Right lobe of liver (tissue), 6 donors: ENCODE measurements at regions not wholly inside any gene's neighbourhood (a gene's known extent, or its start where the extent isn't known, plus 50 kb on each side); places are given as distances from the start of the nearest gene placed in this dataset.

Experiments used
- ATAC-seq, 4 donors: fragments of 200-7000 bp; cut with Tn5 transposase; one replicate each; pipeline ENCODE4 v1.9.1; 2020; ENCODE audit warnings: mild to moderate bottlenecking in 4 of 4, moderate library complexity in 4 of 4
- DNase-seq, 3 donors: peaks; one replicate each; pipeline ENCODE4 v3.0.0-alpha.2; 2020
- H3K27ac ChIP-seq, 3 donors: fragments of 200-600 bp; one replicate each; pipeline ENCODE4 v1.8.0; 2022
- H3K27me3 ChIP-seq, 2 donors: fragments of 200-600 bp; one replicate each; pipeline ENCODE4 v1.8.0; 2022
- H3K36me3 ChIP-seq, 4 donors: fragments of 200-600 bp; sonication (generic) in 1 of 4; one replicate each; pipeline versions ENCODE4 v1.5.1 to v1.8.0; 2017 to 2022; ENCODE audit warnings: control low read depth in 1 of 4
- H3K4me1 ChIP-seq, 4 donors: fragments of 200-600 bp; sonication (generic) in 1 of 4; one replicate each; pipeline versions ENCODE4 v1.5.1 to v1.8.0; 2017 to 2022; ENCODE audit warnings: control low read depth in 1 of 4
- H3K4me3 ChIP-seq, 3 donors: fragments of 200-600 bp; one replicate each; pipeline ENCODE4 v1.8.0; 2022
- H3K9me3 ChIP-seq, 4 donors: fragments of 200-600 bp; sonication (generic) in 1 of 4; one replicate each; pipeline versions ENCODE4 v1.5.1 to v1.8.0; 2017 to 2022; ENCODE audit warnings: control low read depth in 1 of 4
- POLR2A ChIP-seq: fragments of 450-650 bp; IDR thresholded peaks from one replicate; pipeline ENCODE4 v1.6.1; 2017; ENCODE audit warnings: antibody characterized with exemption, mild to moderate bottlenecking
- WGBS: methylation state at CpG from one replicate; pipeline ENCODE4 v1.1.6; 2018; ENCODE audit warnings: low coverage, low lambda C conversion rate; ENCODE audit not compliant: insufficient coverage; ENCODE audit errors: missing lambda C conversion rate; 5-methylcytosine and 5-hydroxymethylcytosine counted together
- intact Hi-C, 2 donors: fragments of 100-400 bp; cut with DNase I; formaldehyde crosslinking; loops; one replicate each; pipeline versions ENCODE4 v1.11.2 to v1.14.1; 2022
- TF ChIP-seq, protein P1 (sequence below), 4 donors: fragments of 200-600 bp in 3 of 4; fragments of 450-650 bp in 1 of 4; IDR thresholded peaks; one replicate each; pipeline versions ENCODE4 v1.5.1 to v1.8.0; 2016 to 2022; ENCODE audit warnings: antibody characterized with exemption in 4 of 4, mild to moderate bottlenecking in 2 of 4
- donor health status: DM: no; HTN: yes; CAD: no.
- donor health status: DM: no; HTN: no; CAD: no.
- donor health status: DM: no; HTN: no; CAD: no.
- donor health status: DM: no; HTN: yes; CAD: no.
- donor health status: DM: no; HTN: yes; CAD: no.

DNA sequence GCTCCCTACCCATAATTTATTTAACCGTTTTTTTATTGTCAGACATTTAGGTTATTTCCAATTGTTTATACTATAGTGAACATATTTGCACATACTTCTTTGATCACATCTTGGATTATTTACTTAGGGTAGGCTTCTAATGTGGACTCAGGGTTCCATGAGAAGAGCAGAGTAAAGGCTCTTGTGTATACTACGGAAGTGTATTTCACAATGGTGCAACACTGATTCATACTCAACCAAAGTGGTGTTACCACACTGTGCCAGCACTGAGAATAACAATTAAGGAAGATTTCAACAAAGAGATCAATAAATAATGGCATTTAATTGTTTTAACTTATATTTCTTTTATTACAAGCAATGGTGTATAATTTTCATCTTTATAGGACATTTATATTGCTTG lies 251.2 kb downstream of the ZNF326 start:
- 39% methylated on average over 2 of the region's 2 CpGs for WGBS
- DNase-seq = no peak
- no peak for TF ChIP-seq POLR2A
- TF ChIP-seq, protein P1, sequence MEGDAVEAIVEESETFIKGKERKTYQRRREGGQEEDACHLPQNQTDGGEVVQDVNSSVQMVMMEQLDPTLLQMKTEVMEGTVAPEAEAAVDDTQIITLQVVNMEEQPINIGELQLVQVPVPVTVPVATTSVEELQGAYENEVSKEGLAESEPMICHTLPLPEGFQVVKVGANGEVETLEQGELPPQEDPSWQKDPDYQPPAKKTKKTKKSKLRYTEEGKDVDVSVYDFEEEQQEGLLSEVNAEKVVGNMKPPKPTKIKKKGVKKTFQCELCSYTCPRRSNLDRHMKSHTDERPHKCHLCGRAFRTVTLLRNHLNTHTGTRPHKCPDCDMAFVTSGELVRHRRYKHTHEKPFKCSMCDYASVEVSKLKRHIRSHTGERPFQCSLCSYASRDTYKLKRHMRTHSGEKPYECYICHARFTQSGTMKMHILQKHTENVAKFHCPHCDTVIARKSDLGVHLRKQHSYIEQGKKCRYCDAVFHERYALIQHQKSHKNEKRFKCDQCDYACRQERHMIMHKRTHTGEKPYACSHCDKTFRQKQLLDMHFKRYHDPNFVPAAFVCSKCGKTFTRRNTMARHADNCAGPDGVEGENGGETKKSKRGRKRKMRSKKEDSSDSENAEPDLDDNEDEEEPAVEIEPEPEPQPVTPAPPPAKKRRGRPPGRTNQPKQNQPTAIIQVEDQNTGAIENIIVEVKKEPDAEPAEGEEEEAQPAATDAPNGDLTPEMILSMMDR (IDR thresholded peaks at IDR 0.05) = no peak
- Histone ChIP-seq H3K4me3 (no peak overlapping the region), H3K36me3 (no peaks in the 10 kb centered on the region), H3K4me1 (no peaks in the 10 kb centered on the region), H3K9me3 (no peaks in the 10 kb centered on the region), H3K27ac (no peak overlapping the region), H3K27me3 (no peaks in the 10 kb centered on the region)
- ATAC-seq = no peak
- intact Hi-C loops = no loop called here

DNA sequence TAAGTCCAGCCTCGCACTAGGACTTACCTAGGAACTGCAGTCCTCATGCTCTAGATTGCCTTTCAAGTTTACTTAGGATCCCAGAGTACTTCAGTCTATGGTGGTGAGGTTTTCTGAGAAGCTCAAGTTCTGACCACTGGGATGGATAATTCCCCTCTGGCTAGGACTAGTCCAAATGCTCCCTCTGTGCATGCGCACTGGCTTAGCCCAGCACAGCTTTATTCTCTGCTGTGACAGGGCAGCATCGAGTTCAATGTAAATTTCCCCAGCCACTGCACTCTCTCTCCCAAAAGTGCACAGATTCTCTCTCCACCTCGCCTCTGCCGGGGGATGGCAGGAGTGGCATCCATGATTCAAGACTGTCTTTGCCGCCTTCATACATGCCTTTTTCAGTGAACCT lies 241.6 kb downstream of the ZNF326 start:
- no peak for ATAC-seq
- TF ChIP-seq, protein P1 (IDR thresholded peaks at IDR 0.05) = no peak
- no peak for TF ChIP-seq POLR2A
- intact Hi-C loops = no loop called here
- H3K36me3 ChIP-seq = no peaks in the 10 kb centered on the region
- H3K4me1 ChIP-seq = no peaks in the 10 kb centered on the region
- no peaks in the 10 kb centered on the region for H3K9me3 ChIP-seq
- 89% methylated on average over 3 of the region's 6 CpGs for WGBS
- no peaks in the 10 kb centered on the region for H3K27me3 ChIP-seq
- DNase-seq = no peak
- H3K27ac ChIP-seq = no peak overlapping the region
- H3K4me3 ChIP-seq = no peak overlapping the region

GRCh38 chr1:90223401-90223800 lies 228.5 kb downstream of the ZNF326 start:
- Histone ChIP-seq H3K27ac (no peak overlapping the region), H3K27me3 (no peaks in the 10 kb centered on the region), H3K9me3 (no peaks in the 10 kb centered on the region), H3K4me1 (peaks cover 0 to 6% (median 0%) of the 10 kb centered on the region in 4 donors), H3K4me3 (no peak overlapping the region), H3K36me3 (no peaks in the 10 kb centered on the region)
- no peak for ATAC-seq
- no peak for DNase-seq
- no peak for TF ChIP-seq POLR2A
- TF ChIP-seq, protein P1 (IDR thresholded peaks at IDR 0.05) = no peak
- intact Hi-C loops = no loop called here

GRCh38 chr1:90220941-90221693 lies 226.2 kb downstream of the ZNF326 start:
- no peaks in the 10 kb centered on the region for H3K36me3 ChIP-seq
- intact Hi-C loops = no loop called here
- TF ChIP-seq POLR2A = no peak
- TF ChIP-seq, protein P1 (IDR thresholded peaks at IDR 0.05) = no peak
- peaks cover 0 to 6% (median 0%) of the 10 kb centered on the region in 4 donors for H3K4me1 ChIP-seq
- ATAC-seq (peak; percentile 51 to 79 (median 63)), DNase-seq (no peak)
- no peak overlapping the region for H3K27ac ChIP-seq
- no peaks in the 10 kb centered on the region for H3K9me3 ChIP-seq
- 35% methylated on average over 5 of the region's 5 CpGs for WGBS
- H3K27me3 ChIP-seq = no peaks in the 10 kb centered on the region
- H3K4me3 ChIP-seq = no peak overlapping the region
